ENCODE measurements at regions not wholly inside any gene's neighbourhood (a gene's known extent, or its start where the extent isn't known, plus 50 kb on each side); places are given as distances from the start of the nearest gene placed in this dataset.

- TF ChIP-seq CTCF (IDR thresholded peaks at IDR 0.05): no peak
- no peak for TF ChIP-seq ZFX (IDR thresholded peaks at IDR 0.05; ENCODE audit: borderline replicate concordance)
Observed at GRCh38 chr14:104299993-104300761, 161.8 kb downstream of the KIF26A start.

Measured in 22Rv1 (cell line).